Adrenal gland (tissue), 5 donors: ENCODE measurements at regions not wholly inside any gene's neighbourhood (a gene's known extent, or its start where the extent isn't known, plus 50 kb on each side); places are given as distances from the start of the nearest gene placed in this dataset.

ENCODE experiments used
- POLR2A ChIP-seq, 2 donors: fragments of 450-650 bp; IDR thresholded peaks; one replicate each; pipeline ENCODE4 v1.6.1; 2017; ENCODE audit warnings: antibody characterized with exemption in 2 of 2, mild to moderate bottlenecking in 2 of 2, moderate library complexity in 1 of 2
- TF ChIP-seq, protein P1 (sequence below), 6 experiments: fragments of 450-650 bp in 4 of 6; fragments of 200-600 bp in 2 of 6; sonication (generic) in 1 of 6; IDR thresholded peaks; 1 replicate in 5 of 6; 2 replicates in 1 of 6; pipeline versions ENCODE4 v1.5.1 to v1.8.0; 2016 to 2021; ENCODE audit warnings: antibody characterized with exemption in 6 of 6, mild to moderate bottlenecking in 2 of 6, moderate library complexity in 1 of 6
- donor health status: DM: no; HTN: no; CAD: no.

- TF ChIP-seq, protein P1, sequence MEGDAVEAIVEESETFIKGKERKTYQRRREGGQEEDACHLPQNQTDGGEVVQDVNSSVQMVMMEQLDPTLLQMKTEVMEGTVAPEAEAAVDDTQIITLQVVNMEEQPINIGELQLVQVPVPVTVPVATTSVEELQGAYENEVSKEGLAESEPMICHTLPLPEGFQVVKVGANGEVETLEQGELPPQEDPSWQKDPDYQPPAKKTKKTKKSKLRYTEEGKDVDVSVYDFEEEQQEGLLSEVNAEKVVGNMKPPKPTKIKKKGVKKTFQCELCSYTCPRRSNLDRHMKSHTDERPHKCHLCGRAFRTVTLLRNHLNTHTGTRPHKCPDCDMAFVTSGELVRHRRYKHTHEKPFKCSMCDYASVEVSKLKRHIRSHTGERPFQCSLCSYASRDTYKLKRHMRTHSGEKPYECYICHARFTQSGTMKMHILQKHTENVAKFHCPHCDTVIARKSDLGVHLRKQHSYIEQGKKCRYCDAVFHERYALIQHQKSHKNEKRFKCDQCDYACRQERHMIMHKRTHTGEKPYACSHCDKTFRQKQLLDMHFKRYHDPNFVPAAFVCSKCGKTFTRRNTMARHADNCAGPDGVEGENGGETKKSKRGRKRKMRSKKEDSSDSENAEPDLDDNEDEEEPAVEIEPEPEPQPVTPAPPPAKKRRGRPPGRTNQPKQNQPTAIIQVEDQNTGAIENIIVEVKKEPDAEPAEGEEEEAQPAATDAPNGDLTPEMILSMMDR (IDR thresholded peaks at IDR 0.05): no peak
- no peak for TF ChIP-seq POLR2A (IDR thresholded peaks at IDR 0.05)
These were observed 138.6 kb upstream of the LGR5 start for GRCh38 chr12:71300772-71301675.
